ENCODE measurements at regions not wholly inside any gene's neighbourhood (a gene's known extent, or its start where the extent isn't known, plus 50 kb on each side); places are given as distances from the start of the nearest gene placed in this dataset.

GRCh38 chr1:234868296-234869147 is 258.5 kb upstream of the IRF2BP2 start:
- WGBS, 2 donors (ENCODE audit: low coverage in 1 of 2) = 95 to 96% methylated on average over 4 to 6 of the region's 6 CpGs
- intact Hi-C loops (cut with DNase I; ENCODE audit: low total_unique reads) = no loop called here
- no peak for DNase-seq
- no peaks in the 10 kb centered on the region for H3K9me3 ChIP-seq
- no peaks in the 10 kb centered on the region for H3K36me3 ChIP-seq
- H3K27me3 ChIP-seq = no peaks in the 10 kb centered on the region
- TF ChIP-seq CTCF (IDR thresholded peaks at IDR 0.05) = no peak
- no peak for TF ChIP-seq POLR2A (IDR thresholded peaks at IDR 0.05)
- TF ChIP-seq POLR2AphosphoS5 (IDR thresholded peaks at IDR 0.05) = no peak
- no peak for TF ChIP-seq EP300 (IDR thresholded peaks at IDR 0.05; ENCODE audit: low read depth)
- in situ Hi-C loops (cut with MboI; ENCODE audit: low pct_ligation_motif_present in 1 of 4, low pct_unique_long_range_greater_than_20kb in 1 of 4, low sequenced_read_pairs in 3 of 4) = loop anchor here in 1 of 4 donors (25.0 kb wide), 1 partner anchor 256 kb away; the partner anchor contains the start of gene IRF2BP2
- no peak overlapping the region for H3K4me3 ChIP-seq
- H3K4me1 ChIP-seq = peaks cover 7 to 28% (median 12%) of the 10 kb centered on the region in 4 donors
- H3K27ac ChIP-seq = no peak overlapping the region

- Histone ChIP-seq H3K27ac (peak overlapping the region in 2 of 4 donors; percentile 21 to 30), H3K4me3 (no peak overlapping the region), H3K36me3 (no peaks in the 10 kb centered on the region), H3K9me3 (no peaks in the 10 kb centered on the region), H3K27me3 (no peaks in the 10 kb centered on the region), H3K4me1 (peaks cover 20 to 46% (median 30%) of the 10 kb centered on the region in 4 donors)
- no peak for TF ChIP-seq CTCF (IDR thresholded peaks at IDR 0.05)
- no peak for TF ChIP-seq POLR2A (IDR thresholded peaks at IDR 0.05)
- peak in 2 of 3 donors; percentile 15 to 43 for TF ChIP-seq POLR2AphosphoS5 (IDR thresholded peaks at IDR 0.05)
- TF ChIP-seq EP300 (IDR thresholded peaks at IDR 0.05; ENCODE audit: low read depth) = no peak
- intact Hi-C loops (cut with DNase I; ENCODE audit: low total_unique reads) = no loop called here
- WGBS, 2 donors (ENCODE audit: low coverage in 1 of 2) = 63 to 77% methylated on average over 9 to 18 of the region's 18 CpGs
- in situ Hi-C loops (cut with MboI; ENCODE audit: low pct_ligation_motif_present in 1 of 4, low pct_unique_long_range_greater_than_20kb in 1 of 4, low sequenced_read_pairs in 3 of 4) = loop anchor here in 1 of 4 donors (25.0 kb wide), 1 partner anchor 254 kb away; the partner anchor contains the start of gene IRF2BP2
- peak; percentile 58 for DNase-seq
These were observed 256.3 kb upstream of the IRF2BP2 start for GRCh38 chr1:234866007-234866866.

- no peaks in the 10 kb centered on the region for H3K36me3 ChIP-seq
- peak overlapping the region in 2 of 4 donors; percentile 21 to 30 for H3K27ac ChIP-seq
- peaks cover 20 to 52% (median 34%) of the 10 kb centered on the region in 4 donors for H3K4me1 ChIP-seq
- H3K27me3 ChIP-seq = no peaks in the 10 kb centered on the region
- intact Hi-C loops (cut with DNase I; ENCODE audit: low total_unique reads) (no loop called here), in situ Hi-C loops (cut with MboI; ENCODE audit: low pct_ligation_motif_present in 1 of 4, low pct_unique_long_range_greater_than_20kb in 1 of 4, low sequenced_read_pairs in 3 of 4) (loop anchor here in 1 of 4 donors (25.0 kb wide), 1 partner anchor 253 kb away; the partner anchor contains the start of gene IRF2BP2)
- no peak overlapping the region for H3K4me3 ChIP-seq
- WGBS, 2 donors (ENCODE audit: low coverage in 1 of 2) = 86 to 95% methylated on average over 1 to 7 of the region's 7 CpGs
- TF ChIP-seq POLR2AphosphoS5 (IDR thresholded peaks at IDR 0.05) = no peak
- TF ChIP-seq EP300 (IDR thresholded peaks at IDR 0.05; ENCODE audit: low read depth) = no peak
- TF ChIP-seq POLR2A (IDR thresholded peaks at IDR 0.05) = no peak
- no peaks in the 10 kb centered on the region for H3K9me3 ChIP-seq
- DNase-seq = no peak
These were observed 255.4 kb upstream of the IRF2BP2 start for GRCh38 chr1:234865171-234866006.

GRCh38 chr1:234864116-234864515 is 254.1 kb upstream of the IRF2BP2 start:
- peaks cover 20 to 52% (median 34%) of the 10 kb centered on the region in 4 donors for H3K4me1 ChIP-seq
- in situ Hi-C loops (cut with MboI; ENCODE audit: low pct_ligation_motif_present in 1 of 4, low pct_unique_long_range_greater_than_20kb in 1 of 4, low sequenced_read_pairs in 3 of 4) (loop anchor here in 1 of 4 donors (25.0 kb wide), 1 partner anchor 252 kb away; the partner anchor contains the start of gene IRF2BP2), intact Hi-C loops (cut with DNase I; ENCODE audit: low total_unique reads) (no loop called here)
- H3K27me3 ChIP-seq = no peaks in the 10 kb centered on the region
- H3K4me3 ChIP-seq = no peak overlapping the region
- peak overlapping the region; percentile 80 to 87 (median 84) for H3K27ac ChIP-seq
- H3K9me3 ChIP-seq = no peaks in the 10 kb centered on the region
- TF ChIP-seq POLR2A (IDR thresholded peaks at IDR 0.05) = no peak
- TF ChIP-seq CTCF (IDR thresholded peaks at IDR 0.05) = no peak
- no peak for TF ChIP-seq POLR2AphosphoS5 (IDR thresholded peaks at IDR 0.05)
- no peak for TF ChIP-seq EP300 (IDR thresholded peaks at IDR 0.05; ENCODE audit: low read depth)
- no peak for DNase-seq
- WGBS, 2 donors (ENCODE audit: low coverage in 1 of 2) = 80 to 100% methylated on average over 1 to 3 of the region's 3 CpGs
- H3K36me3 ChIP-seq = no peaks in the 10 kb centered on the region

Measured in transverse colon (tissue), 4 donors.